ENCODE measurements at regions not wholly inside any gene's neighbourhood (a gene's known extent, or its start where the extent isn't known, plus 50 kb on each side); places are given as distances from the start of the nearest gene placed in this dataset.

DNA sequence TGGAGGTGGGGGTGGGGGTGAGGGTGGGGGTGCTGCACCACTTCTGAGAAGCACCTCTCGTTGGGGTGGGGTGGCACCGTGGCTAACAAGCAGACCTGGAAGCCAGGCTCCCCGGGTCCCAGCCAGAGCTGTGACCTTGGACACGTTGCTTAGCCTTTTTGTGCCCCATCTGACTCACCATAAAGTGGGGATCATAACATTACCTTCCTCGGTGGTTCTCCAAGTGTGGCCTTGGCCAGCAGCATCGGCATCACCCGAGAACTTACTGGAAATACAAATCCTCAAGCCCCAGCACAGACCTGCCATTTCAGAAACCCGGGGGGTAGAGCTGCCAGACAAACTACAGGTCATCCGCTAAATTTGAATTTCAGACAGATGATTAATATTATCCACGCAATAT lies 58.7 kb upstream of the SLC66A3 start:
- TF ChIP-seq, protein P1, sequence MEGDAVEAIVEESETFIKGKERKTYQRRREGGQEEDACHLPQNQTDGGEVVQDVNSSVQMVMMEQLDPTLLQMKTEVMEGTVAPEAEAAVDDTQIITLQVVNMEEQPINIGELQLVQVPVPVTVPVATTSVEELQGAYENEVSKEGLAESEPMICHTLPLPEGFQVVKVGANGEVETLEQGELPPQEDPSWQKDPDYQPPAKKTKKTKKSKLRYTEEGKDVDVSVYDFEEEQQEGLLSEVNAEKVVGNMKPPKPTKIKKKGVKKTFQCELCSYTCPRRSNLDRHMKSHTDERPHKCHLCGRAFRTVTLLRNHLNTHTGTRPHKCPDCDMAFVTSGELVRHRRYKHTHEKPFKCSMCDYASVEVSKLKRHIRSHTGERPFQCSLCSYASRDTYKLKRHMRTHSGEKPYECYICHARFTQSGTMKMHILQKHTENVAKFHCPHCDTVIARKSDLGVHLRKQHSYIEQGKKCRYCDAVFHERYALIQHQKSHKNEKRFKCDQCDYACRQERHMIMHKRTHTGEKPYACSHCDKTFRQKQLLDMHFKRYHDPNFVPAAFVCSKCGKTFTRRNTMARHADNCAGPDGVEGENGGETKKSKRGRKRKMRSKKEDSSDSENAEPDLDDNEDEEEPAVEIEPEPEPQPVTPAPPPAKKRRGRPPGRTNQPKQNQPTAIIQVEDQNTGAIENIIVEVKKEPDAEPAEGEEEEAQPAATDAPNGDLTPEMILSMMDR (conservative IDR thresholded peaks at IDR 0.05): no peak
- no peak for TF ChIP-seq EZH2 (IDR thresholded peaks at IDR 0.05; ENCODE audit: low read depth)
